H1 (cell line): ENCODE measurements at regions not wholly inside any gene's neighbourhood (a gene's known extent, or its start where the extent isn't known, plus 50 kb on each side); places are given as distances from the start of the nearest gene placed in this dataset.

Experiments used
- CEBPB ChIP-seq: IDR thresholded peaks from 2 replicates; pipeline ENCODE4 v1.6.1; 2012; ENCODE audit warnings: low read depth, low read length
- CHD1 ChIP-seq: IDR thresholded peaks from 2 replicates; pipeline ENCODE4 v1.6.1; 2012; ENCODE audit warnings: low read depth, low read length, improper control_type of control experiment
- CHD2 ChIP-seq: IDR thresholded peaks from 2 replicates; pipeline ENCODE4 v1.6.1; 2012; ENCODE audit warnings: low read length, improper control_type of control experiment
- CHD7 ChIP-seq: fragments of 300-600 bp; sonication (generic); IDR thresholded peaks from 2 replicates; pipeline ENCODE4 v1.7.1; 2012; ENCODE audit warnings: low read length, moderate library complexity, mild to moderate bottlenecking, inconsistent platforms; ENCODE audit not compliant: insufficient replicate concordance
- EZH2 ChIP-seq: fragments of 200-600 bp; sonication (generic); IDR thresholded peaks from 2 replicates; pipeline ENCODE4 v1.7.1; 2012; ENCODE audit warnings: low read depth, mild to moderate bottlenecking, moderate library complexity, low read length, inconsistent platforms; ENCODE audit not compliant: severe bottlenecking
- FOSL1 ChIP-seq: IDR thresholded peaks from 2 replicates; pipeline ENCODE4 v1.6.1; 2011; ENCODE audit warnings: mild to moderate bottlenecking, low read depth, low read length, moderate library complexity; ENCODE audit not compliant: insufficient read depth
- GABPA ChIP-seq: IDR thresholded peaks from 2 replicates; pipeline ENCODE4 v1.6.1; 2011; ENCODE audit warnings: mild to moderate bottlenecking, low read length, moderate library complexity, borderline replicate concordance; ENCODE audit not compliant: insufficient read depth
- JUND ChIP-seq: IDR thresholded peaks from 2 replicates; pipeline ENCODE4 v1.6.1; 2011; ENCODE audit warnings: mild to moderate bottlenecking, improper control_type of control experiment, low read length
- POLR2A ChIP-seq, 2 experiments: IDR thresholded peaks; 1 replicate in 1 of 2; 2 replicates in 1 of 2; pipeline ENCODE4 v1.6.1; 2011; ENCODE audit warnings: low read depth in 2 of 2, low read length in 2 of 2, mild to moderate bottlenecking in 2 of 2; ENCODE audit errors: control extremely low read depth in 1 of 2
- RAD21 ChIP-seq, 2 experiments: IDR thresholded peaks in 1 of 2; conservative IDR thresholded peaks in 1 of 2; 2 replicates each; pipeline ENCODE4 v1.6.1; 2011; ENCODE audit warnings: low read depth in 2 of 2, low read length in 2 of 2, improper control_type of control experiment in 1 of 2, inconsistent platforms in 1 of 2, mild to moderate bottlenecking in 1 of 2, moderate library complexity in 1 of 2
- SRF ChIP-seq: IDR thresholded peaks from 2 replicates; pipeline ENCODE4 v1.6.1; 2011; ENCODE audit warnings: mild to moderate bottlenecking, low read depth, low read length, moderate library complexity

DNA sequence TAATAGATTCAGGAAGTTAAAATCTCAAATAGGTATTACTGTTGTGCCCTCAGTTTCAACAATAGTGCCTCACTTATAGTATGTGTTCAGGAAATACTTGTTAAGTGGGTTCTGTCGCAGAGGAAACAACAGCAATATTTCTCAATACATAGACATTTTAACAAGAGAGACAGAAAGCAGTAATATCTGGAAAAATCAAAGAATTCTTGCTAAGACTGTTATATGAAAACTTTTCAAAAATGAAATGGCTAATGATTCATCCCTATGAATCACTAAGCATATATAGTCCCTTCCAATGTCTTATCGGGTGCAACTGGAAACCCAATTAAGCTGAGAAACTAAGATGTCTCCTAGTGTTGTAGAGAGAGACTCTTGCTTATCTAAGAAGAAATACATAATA is 668.9 kb downstream of the TFAP2A start (continued):
- no peak for TF ChIP-seq CHD7
- no peak for TF ChIP-seq RAD21 (IDR thresholded peaks at IDR 0.05 in 1 of 2, conservative IDR thresholded peaks at IDR 0.05 in 1 of 2; ENCODE audit: low read depth in 2 of 2, low read length in 2 of 2)
- no peak for TF ChIP-seq SRF
- TF ChIP-seq CHD1, result no peak
- no peak for TF ChIP-seq EZH2
- TF ChIP-seq POLR2A (IDR thresholded peaks at IDR 0.05; ENCODE audit: control extremely low read depth in 1 of 2, low read depth in 2 of 2, low read length in 2 of 2), result no peak
- TF ChIP-seq GABPA, result no peak
- no peak for TF ChIP-seq CEBPB
- no peak for TF ChIP-seq JUND
- no peak for TF ChIP-seq FOSL1
- TF ChIP-seq CHD2, result no peak
